AG10803 (cell line): ENCODE measurements at regions not wholly inside any gene's neighbourhood (a gene's known extent, or its start where the extent isn't known, plus 50 kb on each side); places are given as distances from the start of the nearest gene placed in this dataset.

ENCODE experiments used
- DNase-seq: peaks from one replicate; pipeline ENCODE4 v3.0.0; 2010; ENCODE audit warnings: low read depth
- H3K4me3 ChIP-seq: 2 replicates; pipeline ENCODE4 v1.5.1; 2011; ENCODE audit warnings: mild to moderate bottlenecking, low read length, control low read depth
- TF ChIP-seq, protein P1 (sequence below): conservative IDR thresholded peaks from 2 replicates; pipeline ENCODE4 v1.5.1; 2011; ENCODE audit warnings: mild to moderate bottlenecking, low read length, control low read depth, inconsistent platforms

DNA sequence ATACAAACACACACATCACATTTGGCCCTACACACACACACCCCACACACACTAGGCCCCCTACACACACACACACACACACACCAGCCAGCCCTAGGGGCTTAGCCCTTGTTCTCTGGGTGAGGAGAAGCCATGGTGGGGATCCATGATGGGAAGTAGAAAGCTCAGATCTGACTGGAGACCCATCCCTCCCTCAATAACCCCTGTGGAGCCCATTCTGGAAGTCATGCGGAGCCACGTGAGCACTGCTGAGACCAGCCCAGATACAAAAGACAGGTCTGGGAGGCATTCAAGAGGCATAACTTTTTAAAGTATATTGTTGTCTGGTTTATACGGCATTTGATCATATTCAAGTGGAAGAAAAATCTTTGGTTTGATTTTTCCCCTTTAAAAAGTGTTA is 448.5 kb downstream of the SOX6 start:
- H3K4me3 ChIP-seq: no peak overlapping the region
- TF ChIP-seq, protein P1, sequence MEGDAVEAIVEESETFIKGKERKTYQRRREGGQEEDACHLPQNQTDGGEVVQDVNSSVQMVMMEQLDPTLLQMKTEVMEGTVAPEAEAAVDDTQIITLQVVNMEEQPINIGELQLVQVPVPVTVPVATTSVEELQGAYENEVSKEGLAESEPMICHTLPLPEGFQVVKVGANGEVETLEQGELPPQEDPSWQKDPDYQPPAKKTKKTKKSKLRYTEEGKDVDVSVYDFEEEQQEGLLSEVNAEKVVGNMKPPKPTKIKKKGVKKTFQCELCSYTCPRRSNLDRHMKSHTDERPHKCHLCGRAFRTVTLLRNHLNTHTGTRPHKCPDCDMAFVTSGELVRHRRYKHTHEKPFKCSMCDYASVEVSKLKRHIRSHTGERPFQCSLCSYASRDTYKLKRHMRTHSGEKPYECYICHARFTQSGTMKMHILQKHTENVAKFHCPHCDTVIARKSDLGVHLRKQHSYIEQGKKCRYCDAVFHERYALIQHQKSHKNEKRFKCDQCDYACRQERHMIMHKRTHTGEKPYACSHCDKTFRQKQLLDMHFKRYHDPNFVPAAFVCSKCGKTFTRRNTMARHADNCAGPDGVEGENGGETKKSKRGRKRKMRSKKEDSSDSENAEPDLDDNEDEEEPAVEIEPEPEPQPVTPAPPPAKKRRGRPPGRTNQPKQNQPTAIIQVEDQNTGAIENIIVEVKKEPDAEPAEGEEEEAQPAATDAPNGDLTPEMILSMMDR: no peak
- DNase-seq: no peak

DNA sequence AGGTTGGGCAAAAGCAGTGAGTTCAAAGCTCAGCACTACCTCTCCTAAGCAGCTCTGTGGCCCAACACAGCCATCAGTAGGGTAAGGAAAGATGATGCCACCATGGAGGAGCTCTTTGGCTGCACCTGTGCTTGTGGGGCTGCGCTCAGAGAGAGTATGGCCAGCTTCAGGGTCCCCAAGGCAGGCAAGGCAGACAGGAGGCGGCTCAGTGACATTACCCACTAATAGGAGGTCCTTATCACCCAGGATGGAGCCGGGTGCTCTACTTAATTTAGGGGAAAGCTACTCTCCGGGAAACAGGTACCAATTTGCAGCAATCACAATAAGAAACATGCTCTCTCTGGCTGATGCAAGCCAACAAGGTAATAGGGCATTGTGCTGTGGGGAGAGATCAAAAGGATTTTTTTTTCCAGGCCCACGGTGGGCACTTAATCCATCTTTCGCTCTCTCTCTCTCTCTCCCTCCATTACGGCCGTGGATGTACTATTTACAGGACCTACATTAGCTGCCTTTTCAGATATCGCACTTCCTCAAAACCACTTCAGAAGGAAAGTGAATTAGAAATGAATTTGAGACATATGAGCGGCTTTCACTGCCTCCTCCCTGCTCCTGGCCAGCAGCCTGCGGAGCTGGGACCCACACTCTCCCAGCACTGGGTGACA is 446.3 kb downstream of the SOX6 start:
- no peak for DNase-seq
- H3K4me3 ChIP-seq: no peak overlapping the region

DNA sequence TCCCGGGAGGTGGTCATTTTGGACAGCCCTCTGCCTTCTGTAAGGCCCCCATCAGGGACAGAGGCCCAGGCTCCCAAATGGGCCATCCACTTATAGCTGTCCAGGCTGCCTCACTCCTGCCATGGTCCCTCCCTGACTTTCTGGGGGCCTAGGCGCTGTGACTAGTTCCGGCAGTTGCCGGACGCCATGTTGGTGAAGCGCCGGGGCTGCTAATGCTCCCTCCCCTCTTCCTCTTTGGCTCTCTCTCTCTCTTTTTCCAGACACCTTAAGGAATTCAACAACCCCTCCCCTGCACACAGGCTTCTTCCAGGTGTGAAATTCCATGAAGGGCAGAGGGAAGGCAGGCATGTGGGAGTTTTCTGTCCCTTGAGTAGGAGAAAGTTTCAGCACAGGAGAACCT is 445.6 kb downstream of the SOX6 start:
- H3K4me3 ChIP-seq: no peak overlapping the region
- TF ChIP-seq, protein P1: no peak
- no peak for DNase-seq

More for the DNA sequence above, 446.3 kb downstream of the SOX6 start:
- TF ChIP-seq, protein P1: no peak

DNA sequence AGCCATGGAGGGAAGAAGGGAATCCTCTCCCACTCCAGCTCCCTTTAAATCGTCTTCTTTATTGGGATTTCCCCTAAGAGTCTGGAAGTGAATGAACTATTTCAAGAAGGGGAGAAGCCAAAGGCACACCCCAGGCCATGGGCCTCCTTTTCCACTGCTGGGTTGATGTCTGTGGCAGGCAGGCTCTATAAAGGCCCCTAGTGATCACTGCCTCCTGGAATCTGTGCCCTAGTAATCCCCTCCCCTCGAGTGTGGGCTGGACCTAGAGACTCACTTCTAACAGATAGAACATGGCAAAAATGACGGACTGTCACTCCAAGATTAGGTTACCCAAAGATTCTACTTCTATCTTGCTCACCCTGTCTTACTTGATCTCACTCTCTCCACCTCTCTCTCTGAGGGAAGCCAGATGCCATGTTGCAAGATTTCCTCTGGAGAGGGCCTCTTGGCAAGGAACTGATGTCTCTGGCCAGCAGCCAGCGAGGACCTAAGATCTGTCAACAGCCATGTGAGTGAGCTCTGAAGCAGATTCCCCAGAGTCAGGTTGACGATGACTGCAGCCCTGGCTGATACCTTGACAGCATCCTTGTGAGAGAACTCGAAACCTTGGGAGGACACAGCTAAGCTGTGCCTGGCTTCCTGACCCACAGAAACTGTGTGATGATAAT is 444.8 kb downstream of the SOX6 start:
- TF ChIP-seq, protein P1: no peak
- DNase-seq: peak; percentile 8
- no peak overlapping the region for H3K4me3 ChIP-seq

DNA sequence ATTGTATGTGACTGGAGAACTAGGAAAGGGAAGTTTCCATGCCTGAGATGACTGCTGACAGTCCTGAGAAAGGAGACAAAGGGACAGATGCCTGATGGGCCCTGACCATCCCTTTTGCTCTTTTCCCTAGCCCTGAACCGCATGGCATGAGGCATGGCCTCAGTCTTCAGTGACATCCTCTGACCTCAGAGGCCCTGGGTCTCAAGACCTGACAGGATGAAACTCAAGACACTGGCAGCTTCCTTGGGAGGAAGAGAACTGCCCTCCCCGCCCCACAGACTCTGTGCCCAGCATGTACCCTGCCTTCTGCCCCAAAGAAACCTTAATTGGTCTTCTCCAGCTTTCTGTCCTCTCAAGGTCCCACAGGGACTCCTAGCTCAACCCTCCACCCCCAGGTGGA is 444.1 kb downstream of the SOX6 start:
- no peak overlapping the region for H3K4me3 ChIP-seq
- no peak for DNase-seq
- TF ChIP-seq, protein P1: no peak

DNA sequence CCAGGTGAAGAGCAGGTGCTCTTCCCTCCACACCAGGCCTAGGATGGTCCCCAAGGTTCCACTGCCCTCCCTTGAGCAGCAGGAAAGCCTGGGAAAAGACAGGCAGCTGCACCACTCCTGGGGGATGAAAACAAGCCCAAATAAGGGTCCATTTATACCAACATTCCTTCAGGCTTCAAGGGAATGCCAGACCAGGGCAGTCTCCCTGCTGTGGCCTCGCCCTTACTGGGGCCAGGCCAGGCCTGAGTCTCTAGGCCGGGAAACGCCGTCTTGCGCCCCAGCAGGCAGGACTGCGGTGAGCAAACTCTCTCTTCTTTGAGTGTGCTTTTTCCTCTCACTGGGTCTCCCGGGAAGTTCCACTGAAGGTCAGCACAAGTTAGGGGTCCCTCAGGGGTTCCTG is 443.5 kb downstream of the SOX6 start:
- no peak for DNase-seq
- H3K4me3 ChIP-seq: no peak overlapping the region
- TF ChIP-seq, protein P1: no peak

DNA sequence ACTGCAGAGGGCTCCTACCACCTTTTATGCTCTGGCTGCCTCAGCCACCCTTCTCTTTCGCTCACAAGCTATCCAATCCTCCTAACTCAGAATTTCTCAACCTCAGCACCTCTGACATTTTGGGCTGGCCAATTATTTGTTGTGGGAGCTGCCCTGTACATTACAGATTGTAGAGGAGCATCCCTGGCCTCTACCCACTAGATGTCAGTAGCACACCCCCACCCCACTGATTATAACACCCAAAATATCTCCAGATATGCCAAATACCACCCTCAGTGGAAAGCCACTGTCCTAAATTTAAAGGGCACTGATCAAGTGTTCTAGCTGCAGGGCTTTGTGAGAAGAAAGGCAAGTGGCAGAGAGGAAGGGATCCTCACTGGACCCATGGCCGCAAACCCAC is 443.1 kb downstream of the SOX6 start:
- TF ChIP-seq, protein P1: no peak
- DNase-seq: no peak

More for the DNA sequence above, 443.1 kb downstream of the SOX6 start:
- no peak overlapping the region for H3K4me3 ChIP-seq
